ENCODE measurements at regions not wholly inside any gene's neighbourhood (a gene's known extent, or its start where the extent isn't known, plus 50 kb on each side); places are given as distances from the start of the nearest gene placed in this dataset.

GRCh38 chrX:45485719-45486118 is 285.0 kb upstream of the DIPK2B start:
- TF ChIP-seq CTCF (IDR thresholded peaks at IDR 0.05), result no peak
- no peak for TF ChIP-seq POLR2A (IDR thresholded peaks at IDR 0.05)
